Left lobe of liver (tissue), 2 donors: ENCODE measurements at regions not wholly inside any gene's neighbourhood (a gene's known extent, or its start where the extent isn't known, plus 50 kb on each side); places are given as distances from the start of the nearest gene placed in this dataset.

Source experiments
- ATAC-seq: fragments of 200-7000 bp; cut with Tn5 transposase; one replicate; pipeline ENCODE4 v1.9.1; 2020; ENCODE audit warnings: mild to moderate bottlenecking, moderate library complexity
- DNase-seq: peaks from one replicate; pipeline ENCODE4 v3.0.0-alpha.2; 2020; ENCODE audit warnings: low spot score
- donor health status: DM: no; HTN: no; CAD: no; lungs with moderate emphysema.
- donor health status: DM: no; HTN: yes; CAD: no.

GRCh38 chr6:15852289-15852688 is 189.5 kb upstream of the DTNBP1 start:
- no peak for ATAC-seq
- no peak for DNase-seq

GRCh38 chr6:15849395-15849794 is 186.6 kb upstream of the DTNBP1 start:
- DNase-seq (no peak), ATAC-seq (no peak)

DNA sequence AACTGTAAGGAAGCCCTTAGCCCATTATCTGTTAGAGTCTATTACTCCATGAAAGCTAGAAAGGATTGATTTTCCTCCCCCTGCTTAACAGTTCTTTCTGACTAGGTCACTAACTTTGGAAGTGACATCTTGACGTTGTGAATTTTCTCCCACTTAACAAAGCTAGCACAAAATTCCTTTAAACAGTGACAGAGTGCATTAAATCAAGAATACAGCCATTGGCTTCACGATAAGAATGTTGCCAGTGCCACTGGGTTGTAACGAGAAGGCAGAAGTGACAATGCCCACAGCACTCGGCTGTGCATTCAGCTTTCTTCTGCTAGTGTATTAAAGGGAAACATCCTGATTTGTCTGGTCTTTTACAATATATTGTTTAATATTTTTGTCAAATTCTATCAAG is 182.7 kb upstream of the DTNBP1 start:
- DNase-seq (no peak), ATAC-seq (no peak)

DNA sequence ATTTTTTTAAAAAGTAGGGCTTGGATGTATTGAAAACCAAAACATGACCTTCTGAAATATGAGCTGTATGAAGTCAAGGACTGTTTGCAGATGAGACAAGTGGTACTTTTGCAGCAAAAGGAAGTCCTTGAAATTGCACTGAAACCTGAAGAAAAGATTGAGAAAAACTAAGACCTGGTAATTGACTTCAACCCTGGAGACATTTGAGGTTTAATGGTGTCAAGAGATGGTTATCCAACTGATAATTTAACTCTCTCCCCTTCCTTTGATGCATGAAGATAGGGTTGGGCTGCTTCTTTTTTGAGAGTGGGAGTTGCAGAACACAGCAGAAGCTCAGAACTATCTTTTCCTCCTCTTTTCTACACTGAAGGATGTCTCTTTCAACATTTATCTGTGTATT is 180.9 kb upstream of the DTNBP1 start:
- ATAC-seq (no peak), DNase-seq (no peak)

GRCh38 chr6:15843226-15843625 is 180.4 kb upstream of the DTNBP1 start:
- ATAC-seq (no peak), DNase-seq (no peak)

DNA sequence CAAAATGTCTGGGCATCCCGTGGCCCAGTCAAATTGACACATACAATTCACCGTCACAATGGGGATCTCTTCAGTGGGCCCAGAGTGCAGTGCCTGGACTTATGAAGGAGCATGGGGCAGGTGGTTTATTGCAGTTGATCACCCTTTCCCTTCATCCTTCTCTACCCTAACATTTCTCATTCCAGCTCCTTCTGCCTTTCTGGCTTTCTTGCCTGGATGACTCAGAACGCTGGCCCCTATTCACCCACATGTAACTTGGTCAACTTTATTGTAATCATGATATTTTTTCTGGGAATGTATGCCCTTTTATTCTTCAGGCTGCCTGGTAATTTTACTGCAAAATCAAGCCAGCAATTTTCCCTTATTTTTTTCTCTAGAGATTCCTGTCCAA is 179.9 kb upstream of the DTNBP1 start:
- ATAC-seq: no peak
- DNase-seq: no peak

GRCh38 chr6:15841937-15842726 is 179.3 kb upstream of the DTNBP1 start:
- no peak for DNase-seq
- no peak for ATAC-seq

DNA sequence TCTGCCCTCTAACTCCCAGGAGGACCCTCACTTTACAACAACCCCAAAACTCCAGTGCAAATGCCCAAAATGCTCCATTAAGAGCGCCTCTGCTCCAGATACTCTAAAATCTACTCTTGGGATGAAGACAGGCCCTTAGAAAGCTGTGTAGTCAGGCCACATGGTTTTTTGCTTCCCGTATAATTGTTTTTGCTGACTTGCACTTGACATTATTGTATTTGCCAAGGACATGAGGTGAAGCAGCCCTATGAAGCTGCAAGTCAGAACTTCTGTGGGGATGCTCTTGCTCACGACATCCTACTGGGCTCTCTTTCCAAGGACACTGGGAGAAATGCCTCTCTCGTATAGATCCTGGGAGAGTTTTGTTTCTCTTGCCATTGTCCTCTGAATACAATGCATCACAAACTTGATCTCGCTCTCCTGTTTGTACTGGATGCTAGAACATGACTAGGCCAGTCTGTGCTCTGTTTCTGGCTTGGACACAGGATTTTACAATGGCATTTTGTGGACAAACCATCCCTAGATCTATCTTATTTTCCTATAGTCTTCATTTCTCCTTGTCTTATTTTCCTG is 177.2 kb upstream of the DTNBP1 start:
- DNase-seq (no peak), ATAC-seq (no peak)

GRCh38 chr6:15837205-15837604 is 174.4 kb upstream of the DTNBP1 start:
- ATAC-seq (no peak), DNase-seq (no peak)

DNA sequence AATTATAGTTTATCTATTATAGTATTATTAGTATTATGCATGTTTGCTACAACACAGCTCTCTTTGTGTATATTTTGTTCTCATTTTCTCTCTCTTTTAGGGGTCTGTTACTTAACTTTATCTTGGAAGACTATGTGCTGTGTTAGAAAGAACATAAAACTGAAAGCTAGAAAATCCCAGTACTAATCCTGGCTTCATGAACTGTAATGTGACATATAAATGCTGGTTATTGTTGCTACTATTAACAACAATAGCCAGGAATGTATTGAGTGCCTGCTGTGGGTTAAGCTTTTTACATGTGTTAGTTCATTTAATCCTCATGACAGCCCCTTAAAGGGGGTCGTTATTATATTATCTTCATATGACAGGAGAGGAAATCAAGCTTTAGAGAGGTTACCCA is 170.0 kb upstream of the DTNBP1 start:
- DNase-seq (no peak), ATAC-seq (no peak)

- no peak for DNase-seq
- ATAC-seq: no peak
These were observed 166.3 kb upstream of the DTNBP1 start for GRCh38 chr6:15829156-15829555.

GRCh38 chr6:15827496-15828255 is 164.8 kb upstream of the DTNBP1 start:
- no peak for DNase-seq
- ATAC-seq: no peak

GRCh38 chr6:15826814-15827318 is 164.0 kb upstream of the DTNBP1 start:
- DNase-seq: no peak
- ATAC-seq: no peak

DNA sequence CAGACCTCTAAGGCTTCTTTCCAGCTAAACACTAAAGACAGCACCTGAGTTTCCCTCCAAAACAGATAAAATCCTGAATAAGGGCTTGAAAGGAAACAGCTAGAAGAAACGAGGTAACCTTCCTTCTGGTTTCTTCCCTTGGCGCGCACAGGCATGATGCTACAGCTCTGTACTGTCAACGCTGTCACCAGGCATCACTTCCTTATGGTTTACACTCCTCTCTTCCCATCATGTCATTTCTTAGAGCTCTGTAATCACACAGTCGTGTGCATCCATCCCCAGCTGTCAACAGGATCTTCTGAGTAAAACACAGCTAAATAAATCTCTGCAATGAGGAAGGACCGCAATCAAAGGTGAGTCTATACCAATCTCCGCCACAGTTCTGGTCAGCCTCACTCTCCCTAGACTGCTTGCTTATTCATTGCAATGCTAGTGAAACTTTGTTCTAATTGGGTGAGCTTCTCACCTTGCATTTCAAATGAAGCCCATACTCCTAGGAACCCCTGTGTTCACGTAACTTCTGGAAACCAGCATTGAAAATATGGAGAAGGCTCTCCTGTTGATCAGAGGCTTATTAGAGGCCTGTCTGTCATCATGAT is 162.6 kb upstream of the DTNBP1 start:
- ATAC-seq (no peak), DNase-seq (no peak)

DNA sequence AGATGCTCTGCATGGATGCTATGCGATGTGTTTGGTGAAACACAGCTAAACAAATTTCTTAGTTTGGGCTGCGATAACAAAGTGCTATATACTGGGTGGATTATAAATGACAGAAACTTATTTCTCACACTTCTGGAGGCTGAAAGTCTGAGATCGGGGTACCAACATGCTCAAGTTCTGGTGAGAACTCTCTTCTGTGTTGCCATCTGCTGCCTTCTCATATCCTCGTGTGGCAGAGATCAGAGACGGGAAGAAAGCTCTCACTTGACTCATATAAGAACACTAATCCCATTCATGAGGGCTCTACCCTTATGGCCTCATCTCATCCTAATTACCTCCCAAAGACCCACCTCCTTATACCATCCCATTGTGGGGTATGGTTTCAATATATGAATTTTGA is 162.0 kb upstream of the DTNBP1 start:
- ATAC-seq (no peak), DNase-seq (no peak)

GRCh38 chr6:15823838-15824414 is 161.1 kb upstream of the DTNBP1 start:
- DNase-seq: no peak
- no peak for ATAC-seq

DNA sequence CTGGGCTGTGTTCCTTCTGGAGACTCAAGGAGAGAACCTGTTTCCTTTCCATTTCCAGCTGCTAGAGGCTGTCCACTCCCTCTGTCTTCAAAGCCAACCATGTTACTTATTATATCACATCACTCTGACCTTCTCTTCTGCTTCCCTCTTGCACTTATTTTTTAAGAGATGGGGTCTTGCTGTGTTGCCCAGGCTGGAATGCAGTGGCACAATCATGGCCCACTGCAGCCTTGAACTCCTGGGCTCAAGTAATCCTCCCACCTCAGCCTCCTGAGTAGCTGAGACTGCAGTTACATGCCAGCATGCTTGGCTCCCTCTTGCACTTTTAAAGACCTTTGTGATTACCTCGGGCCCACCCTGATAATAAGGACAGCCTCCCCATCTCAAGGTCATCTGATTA is 160.0 kb upstream of the DTNBP1 start:
- DNase-seq (no peak), ATAC-seq (no peak)

DNA sequence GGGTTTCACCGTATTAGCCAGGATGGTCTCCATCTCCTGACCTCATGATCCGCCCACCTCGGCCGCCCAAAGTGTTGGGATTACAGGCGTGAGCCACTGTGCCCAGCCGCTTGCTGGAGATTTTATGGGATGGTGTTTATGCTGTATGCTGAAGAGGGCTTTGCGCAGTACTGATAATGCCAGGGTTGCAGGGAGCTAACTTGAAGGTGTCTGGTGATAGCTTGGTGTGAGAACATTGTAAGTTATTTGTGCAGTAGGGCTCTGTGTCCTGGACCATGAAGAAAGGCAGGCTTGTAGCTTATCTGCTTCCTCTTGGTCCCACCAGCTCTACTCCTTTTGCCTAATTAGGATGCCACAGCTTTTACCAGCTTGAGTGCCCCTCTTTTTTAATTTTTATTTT is 157.0 kb upstream of the DTNBP1 start:
- no peak for DNase-seq
- ATAC-seq: no peak

- DNase-seq: no peak
- no peak for ATAC-seq
These were observed 156.4 kb upstream of the DTNBP1 start for GRCh38 chr6:15819226-15819625.

DNA sequence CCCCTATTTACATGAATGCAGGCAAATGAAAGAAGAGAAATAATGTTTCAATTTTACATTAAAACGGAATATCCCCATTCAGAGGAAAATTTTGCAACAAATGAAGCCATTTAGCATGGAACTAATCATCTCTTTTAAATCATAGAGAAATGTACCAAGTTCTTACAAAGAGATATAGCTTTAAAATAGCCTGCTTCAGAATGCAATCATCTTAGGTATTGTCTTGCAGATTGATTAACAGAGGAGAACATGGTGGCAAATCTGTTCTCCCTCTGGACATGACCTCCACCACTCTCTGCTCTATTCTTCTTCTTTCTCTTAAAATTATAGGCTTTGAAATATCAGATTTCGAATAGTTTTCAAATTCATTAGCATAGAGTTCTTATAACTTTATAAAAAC is 155.7 kb upstream of the DTNBP1 start:
- DNase-seq: no peak
- ATAC-seq: no peak

DNA sequence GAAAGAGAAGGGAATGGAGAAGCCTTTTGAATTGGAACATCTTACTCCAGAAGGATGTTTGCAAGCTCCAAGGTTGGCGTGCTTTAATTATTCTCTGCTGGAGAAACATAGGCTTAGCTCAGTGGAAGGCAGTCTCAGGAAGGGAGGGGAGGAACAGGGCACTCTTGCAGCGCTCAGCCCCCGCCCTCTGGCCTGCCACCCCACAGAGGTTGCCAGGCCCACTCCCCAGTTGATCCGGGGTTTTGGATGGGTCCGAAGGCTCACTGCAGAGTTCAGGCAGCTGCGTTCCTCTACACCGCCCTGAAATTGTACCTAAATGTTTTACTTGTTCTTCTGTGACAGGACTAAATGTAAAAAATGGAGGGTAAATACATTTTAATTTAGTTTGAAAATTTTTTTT is 155.2 kb upstream of the DTNBP1 start:
- no peak for ATAC-seq
- DNase-seq: no peak
